Activated naive CD8-positive, alpha-beta T cell treated with anti-CD3 and anti-CD28 coated beads, Interleukin-2, amount 50 U/mL, for 24 hours (primary cell): ENCODE measurements at regions not wholly inside any gene's neighbourhood (a gene's known extent, or its start where the extent isn't known, plus 50 kb on each side); places are given as distances from the start of the nearest gene placed in this dataset.

Experiments
- ATAC-seq: fragments of 150-1000 bp; cut with Tn5 transposase; one replicate; pipeline ENCODE4 v1.10.0; 2021
- DNase-seq: peaks from one replicate; pipeline ENCODE4 v3.0.0; 2021
- H3K27ac Mint-ChIP-seq: one replicate; pipeline ENCODE4 v1.8.0; 2021; ENCODE audit warnings: mild to moderate bottlenecking, mixed read lengths
- H3K27me3 Mint-ChIP-seq: one replicate; pipeline ENCODE4 v1.8.0; 2021; ENCODE audit warnings: mixed read lengths
- H3K36me3 Mint-ChIP-seq: one replicate; pipeline ENCODE4 v1.8.0; 2021; ENCODE audit warnings: low read depth, mixed read lengths
- H3K4me1 Mint-ChIP-seq: one replicate; pipeline ENCODE4 v1.8.0; 2021; ENCODE audit warnings: mixed read lengths
- H3K4me3 Mint-ChIP-seq: one replicate; pipeline ENCODE4 v1.8.0; 2021; ENCODE audit warnings: mild to moderate bottlenecking, moderate library complexity, mixed read lengths
- H3K9me3 Mint-ChIP-seq: one replicate; pipeline ENCODE4 v1.8.0; 2021; ENCODE audit warnings: mixed read lengths

DNA sequence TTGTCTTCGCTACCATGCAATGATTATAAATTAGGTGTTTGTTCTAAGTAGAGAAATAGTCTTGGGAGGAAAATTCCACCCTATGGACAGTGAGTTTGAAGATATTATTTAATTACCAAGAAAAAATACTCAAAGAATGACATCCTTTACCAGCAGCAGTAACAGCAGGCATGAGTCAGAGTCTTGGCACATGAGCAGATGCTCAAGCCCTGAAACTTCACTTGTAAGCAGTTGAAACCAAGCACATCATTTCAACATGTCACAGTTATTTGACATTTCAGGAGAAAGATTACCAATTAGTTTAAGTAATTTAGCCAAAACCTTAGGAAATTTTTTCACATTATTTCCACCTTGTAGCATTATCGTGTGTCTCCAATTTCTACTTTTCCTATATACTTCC, 99.2 kb downstream of the C12orf50 start:
- DNase-seq (no peak), ATAC-seq (no peak)
- Mint-ChIP-seq H3K27me3 (no peaks in the 10 kb centered on the region), H3K36me3 (no peaks in the 10 kb centered on the region), H3K4me3 (no peak overlapping the region), H3K27ac (no peak overlapping the region), H3K4me1 (no peaks in the 10 kb centered on the region), H3K9me3 (no peaks in the 10 kb centered on the region)

DNA sequence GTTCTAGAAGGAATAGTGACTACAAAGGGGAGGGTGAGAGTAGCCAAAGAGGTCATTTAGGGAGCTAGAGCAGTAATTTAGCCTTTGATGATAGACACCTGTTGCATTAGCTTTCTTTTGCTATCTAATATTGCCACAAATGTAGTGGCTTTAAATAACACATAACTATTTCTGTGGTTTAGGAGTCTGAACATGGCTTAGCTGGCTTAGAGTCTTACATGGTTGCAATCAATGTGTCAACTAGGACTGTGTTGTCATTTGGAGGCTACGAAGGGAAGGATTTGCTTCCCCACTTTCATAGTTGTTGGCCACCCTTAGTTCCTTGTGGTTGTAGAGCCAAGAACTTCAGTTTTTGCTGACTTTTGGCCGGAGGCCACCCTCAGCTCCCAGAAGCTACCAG, 99.9 kb downstream of the C12orf50 start:
- no peak overlapping the region for H3K4me3 Mint-ChIP-seq
- H3K27ac Mint-ChIP-seq = no peak overlapping the region
- no peaks in the 10 kb centered on the region for H3K27me3 Mint-ChIP-seq
- DNase-seq (no peak), ATAC-seq (no peak)
- no peaks in the 10 kb centered on the region for H3K4me1 Mint-ChIP-seq
- H3K36me3 Mint-ChIP-seq = no peaks in the 10 kb centered on the region
- no peaks in the 10 kb centered on the region for H3K9me3 Mint-ChIP-seq

DNA sequence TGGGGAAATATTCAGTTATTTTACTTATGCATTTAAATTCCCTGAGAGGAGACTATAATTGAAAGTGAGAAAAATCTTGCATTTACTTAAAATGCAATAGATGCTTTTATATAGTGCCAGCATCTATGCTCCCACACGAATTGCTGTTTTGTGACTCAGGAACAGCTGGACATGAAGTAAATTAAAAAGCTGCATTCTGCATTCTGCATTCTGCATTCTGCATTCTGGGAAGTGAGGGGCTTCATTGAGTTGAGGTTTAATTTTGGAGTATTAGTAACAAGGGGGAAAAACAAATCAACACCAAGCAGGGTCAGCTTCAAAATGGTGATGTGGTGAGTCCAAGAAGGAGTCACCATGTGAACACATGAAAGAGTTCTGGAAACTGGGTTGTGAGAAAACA, 101.2 kb downstream of the C12orf50 start:
- no peak for DNase-seq
- Mint-ChIP-seq H3K27ac (no peak overlapping the region), H3K4me3 (no peak overlapping the region), H3K4me1 (no peaks in the 10 kb centered on the region), H3K27me3 (no peaks in the 10 kb centered on the region), H3K9me3 (no peaks in the 10 kb centered on the region), H3K36me3 (no peaks in the 10 kb centered on the region)
- no peak for ATAC-seq

DNA sequence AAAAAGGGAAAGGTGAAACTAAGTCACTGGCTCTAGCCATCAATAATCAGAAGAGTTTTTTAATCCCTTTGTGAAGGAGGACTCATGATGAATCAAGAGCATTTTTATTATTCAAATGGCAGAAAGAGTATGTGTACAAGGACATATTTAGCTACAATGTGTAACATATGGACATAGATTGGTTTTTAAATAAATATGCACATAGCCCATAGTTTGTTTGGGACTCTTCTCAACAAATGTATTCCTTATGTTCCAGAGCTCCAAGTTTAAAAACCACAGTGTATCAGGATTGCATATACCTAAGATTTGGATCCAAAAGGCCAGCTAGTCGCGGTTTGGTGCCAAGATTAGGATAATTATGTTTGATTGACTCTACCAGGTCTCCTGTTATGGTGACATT, 104.2 kb downstream of the C12orf50 start:
- Mint-ChIP-seq H3K36me3 (no peaks in the 10 kb centered on the region), H3K9me3 (no peaks in the 10 kb centered on the region), H3K27ac (no peak overlapping the region), H3K4me3 (no peak overlapping the region), H3K27me3 (no peaks in the 10 kb centered on the region), H3K4me1 (no peaks in the 10 kb centered on the region)
- DNase-seq = no peak
- no peak for ATAC-seq

DNA sequence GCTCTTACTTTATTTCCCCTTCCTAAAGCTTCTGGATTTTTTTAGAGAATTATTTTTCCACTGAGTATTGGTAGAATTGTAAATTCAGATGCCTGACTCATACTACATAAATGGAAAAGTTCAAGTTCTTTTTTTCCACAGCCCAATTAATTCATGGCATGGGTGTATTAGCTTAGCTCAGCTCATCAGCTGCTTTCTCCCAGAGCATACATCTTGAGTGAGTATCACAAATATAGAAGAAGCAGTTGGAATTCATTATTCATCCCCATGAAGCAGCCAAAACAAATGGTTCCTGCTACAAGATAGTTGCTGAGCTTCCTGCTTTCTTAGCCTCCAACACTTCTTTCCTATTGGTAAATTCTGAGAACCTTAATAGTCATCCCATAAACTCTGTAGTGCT, 105.1 kb downstream of the C12orf50 start:
- DNase-seq (no peak), ATAC-seq (no peak)
- Mint-ChIP-seq H3K4me3 (no peak overlapping the region), H3K36me3 (no peaks in the 10 kb centered on the region), H3K27ac (no peak overlapping the region), H3K27me3 (no peaks in the 10 kb centered on the region), H3K9me3 (no peaks in the 10 kb centered on the region), H3K4me1 (no peaks in the 10 kb centered on the region)

DNA sequence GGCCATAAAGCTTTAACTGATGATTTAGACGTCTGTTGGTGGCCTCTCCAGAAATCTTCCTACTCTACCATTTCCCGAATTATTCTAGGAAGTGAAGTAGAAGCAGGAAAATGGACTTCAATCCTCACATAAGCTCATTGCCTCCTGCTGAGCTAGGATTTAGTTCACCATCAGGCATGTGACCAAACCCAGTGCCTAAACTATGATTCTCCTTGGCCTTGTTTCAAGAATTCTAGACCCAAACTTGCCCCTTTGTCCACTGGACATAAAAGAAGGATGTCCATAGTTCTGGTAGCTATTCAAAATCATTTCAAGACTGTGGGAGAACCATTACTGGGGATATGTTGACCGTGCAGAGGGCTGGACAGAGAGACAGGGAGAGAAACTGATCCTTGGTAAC, 105.8 kb downstream of the C12orf50 start:
- no peak overlapping the region for H3K27ac Mint-ChIP-seq
- ATAC-seq (no peak), DNase-seq (no peak)
- no peaks in the 10 kb centered on the region for H3K4me1 Mint-ChIP-seq
- no peaks in the 10 kb centered on the region for H3K36me3 Mint-ChIP-seq
- peaks cover 2% of the 10 kb centered on the region for H3K27me3 Mint-ChIP-seq
- H3K4me3 Mint-ChIP-seq = no peak overlapping the region
- H3K9me3 Mint-ChIP-seq = no peaks in the 10 kb centered on the region

DNA sequence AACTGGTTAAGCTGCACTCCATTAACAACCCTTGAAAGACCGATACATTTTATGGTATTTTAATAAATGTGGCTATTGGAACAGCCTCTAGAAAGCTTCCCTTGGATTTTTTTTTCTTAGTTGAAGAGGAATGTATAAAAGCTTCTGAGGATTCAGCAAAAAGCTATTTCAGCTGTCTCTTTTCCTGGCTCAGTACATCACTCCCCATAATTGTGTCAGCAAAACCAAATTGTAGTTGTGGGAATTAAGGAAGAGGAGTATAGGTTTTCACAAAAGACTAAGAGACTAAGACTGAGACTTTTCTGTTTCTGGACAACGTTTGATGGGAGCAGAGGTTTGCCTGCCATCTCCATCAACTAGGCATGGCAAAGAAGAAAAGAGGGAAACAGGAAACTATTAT, 106.5 kb downstream of the C12orf50 start:
- Mint-ChIP-seq H3K4me1 (no peaks in the 10 kb centered on the region), H3K27me3 (peaks cover 2% of the 10 kb centered on the region)

DNA sequence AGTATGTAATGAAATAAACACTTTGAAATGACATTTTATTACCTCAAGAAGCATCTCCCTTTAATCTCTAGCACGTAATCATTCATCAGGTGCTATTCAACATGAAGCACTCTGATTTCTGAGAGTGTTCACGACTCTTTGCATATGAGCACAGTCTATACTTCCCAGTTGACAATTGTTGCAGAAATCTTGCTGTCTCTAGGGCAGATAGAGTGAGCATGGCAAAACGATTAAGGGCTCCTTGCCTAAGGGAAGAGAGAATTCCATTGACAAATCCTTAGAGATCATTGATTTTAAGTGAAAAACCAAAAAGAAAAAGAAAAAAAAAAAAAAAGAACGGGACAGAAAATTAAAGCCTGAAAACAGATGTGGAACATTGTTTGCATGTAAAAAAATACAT, 107.6 kb downstream of the C12orf50 start:
- Mint-ChIP-seq H3K9me3 (no peaks in the 10 kb centered on the region), H3K27me3 (peaks cover 2% of the 10 kb centered on the region), H3K4me3 (no peak overlapping the region), H3K36me3 (no peaks in the 10 kb centered on the region), H3K4me1 (no peaks in the 10 kb centered on the region), H3K27ac (no peak overlapping the region)
- DNase-seq = no peak
- ATAC-seq = no peak

More for the DNA sequence above, 106.5 kb downstream of the C12orf50 start:
- DNase-seq (no peak), ATAC-seq (no peak)
- H3K4me3 Mint-ChIP-seq = no peak overlapping the region
- H3K9me3 Mint-ChIP-seq = no peaks in the 10 kb centered on the region
- H3K27ac Mint-ChIP-seq = no peak overlapping the region
- no peaks in the 10 kb centered on the region for H3K36me3 Mint-ChIP-seq

DNA sequence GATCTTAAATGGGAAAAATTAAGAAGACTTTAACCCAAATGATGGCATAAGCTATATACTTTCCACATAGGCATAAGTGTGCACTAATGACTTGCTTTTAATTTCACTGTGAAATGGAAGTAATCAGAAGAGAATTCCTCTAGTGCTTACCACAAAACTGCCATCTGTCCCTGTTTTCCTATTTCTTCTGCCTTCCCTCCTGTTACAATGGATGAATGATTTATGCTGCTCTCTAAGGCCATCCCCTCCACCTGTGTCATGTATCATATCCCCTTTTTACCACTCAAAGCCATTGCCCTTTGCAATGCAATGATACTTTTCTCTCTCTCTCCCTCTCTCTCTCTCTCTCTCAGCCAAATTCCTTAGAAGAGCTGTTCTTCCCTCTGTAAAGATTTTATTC, 109.1 kb downstream of the C12orf50 start:
- Mint-ChIP-seq H3K4me3 (no peak overlapping the region), H3K27me3 (peaks cover 2% of the 10 kb centered on the region), H3K27ac (no peak overlapping the region), H3K4me1 (no peaks in the 10 kb centered on the region), H3K36me3 (no peaks in the 10 kb centered on the region), H3K9me3 (peaks cover 6% of the 10 kb centered on the region)
- DNase-seq (no peak), ATAC-seq (no peak)

DNA sequence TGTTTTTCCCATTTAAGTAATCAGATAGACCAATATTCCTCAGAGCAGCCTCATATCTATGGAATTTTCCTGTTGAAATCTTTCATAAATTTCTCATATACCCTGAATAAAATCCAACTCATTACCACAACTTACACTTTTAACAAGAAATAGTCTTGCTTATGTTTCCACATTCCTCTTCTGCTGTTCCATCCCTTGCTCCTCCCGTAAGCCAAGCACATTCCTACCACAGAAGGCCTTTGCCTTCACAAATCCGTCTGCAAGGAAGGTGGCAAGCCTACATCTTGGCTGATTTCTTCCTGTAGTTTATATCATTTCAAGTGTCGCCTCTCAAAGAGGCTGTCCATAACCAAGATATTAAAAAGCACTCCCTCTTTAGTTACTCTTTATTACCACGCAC, 127.7 kb downstream of the C12orf50 start:
- Mint-ChIP-seq H3K27ac (no peak overlapping the region), H3K4me1 (no peaks in the 10 kb centered on the region), H3K36me3 (no peaks in the 10 kb centered on the region), H3K4me3 (no peak overlapping the region), H3K9me3 (no peaks in the 10 kb centered on the region), H3K27me3 (no peaks in the 10 kb centered on the region)
- DNase-seq = no peak
- ATAC-seq = no peak

DNA sequence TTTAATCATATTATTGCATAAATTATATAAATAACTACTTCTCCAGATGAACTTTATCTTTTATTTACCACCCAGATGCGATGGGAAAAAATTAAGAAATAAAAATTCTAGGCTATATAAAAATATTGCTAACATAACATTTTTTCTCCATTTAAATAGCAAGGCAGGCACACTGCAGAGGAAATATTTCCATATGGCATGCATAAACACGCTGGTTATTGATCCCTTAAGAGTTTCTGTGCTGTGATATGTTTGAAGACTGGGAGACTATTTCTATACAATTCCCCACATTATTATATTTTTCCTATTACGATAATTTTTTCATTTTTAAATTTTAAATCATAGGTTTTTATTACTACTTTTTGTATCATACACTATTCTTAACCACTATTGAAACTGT, 131.5 kb downstream of the C12orf50 start:
- Mint-ChIP-seq H3K9me3 (no peaks in the 10 kb centered on the region), H3K36me3 (no peaks in the 10 kb centered on the region), H3K4me1 (no peaks in the 10 kb centered on the region), H3K4me3 (no peak overlapping the region), H3K27me3 (no peaks in the 10 kb centered on the region), H3K27ac (no peak overlapping the region)
- ATAC-seq = no peak
- no peak for DNase-seq

DNA sequence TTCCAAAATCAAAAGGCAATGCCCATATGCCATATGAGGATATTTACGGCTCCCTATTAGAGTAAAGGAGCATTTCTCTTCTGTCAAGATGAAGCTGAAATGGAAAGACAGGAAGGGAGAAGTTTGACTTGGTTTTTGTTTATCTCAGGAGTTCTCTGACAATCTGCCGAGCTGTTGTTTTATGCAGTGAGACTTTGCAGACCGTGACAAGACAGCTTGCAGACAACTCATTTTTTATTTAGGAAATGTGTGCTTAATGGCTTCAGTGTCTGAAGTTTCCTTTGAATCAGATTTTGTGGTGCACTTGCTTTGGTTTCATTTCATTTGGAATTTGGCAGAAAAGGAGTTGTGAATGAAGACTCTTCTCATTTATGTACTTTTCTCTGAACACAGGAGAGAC, 145.4 kb downstream of the C12orf50 start:
- Mint-ChIP-seq H3K9me3 (no peaks in the 10 kb centered on the region), H3K27me3 (no peaks in the 10 kb centered on the region), H3K36me3 (no peaks in the 10 kb centered on the region), H3K4me3 (no peak overlapping the region), H3K4me1 (no peaks in the 10 kb centered on the region), H3K27ac (no peak overlapping the region)
- no peak for DNase-seq
- ATAC-seq = no peak

DNA sequence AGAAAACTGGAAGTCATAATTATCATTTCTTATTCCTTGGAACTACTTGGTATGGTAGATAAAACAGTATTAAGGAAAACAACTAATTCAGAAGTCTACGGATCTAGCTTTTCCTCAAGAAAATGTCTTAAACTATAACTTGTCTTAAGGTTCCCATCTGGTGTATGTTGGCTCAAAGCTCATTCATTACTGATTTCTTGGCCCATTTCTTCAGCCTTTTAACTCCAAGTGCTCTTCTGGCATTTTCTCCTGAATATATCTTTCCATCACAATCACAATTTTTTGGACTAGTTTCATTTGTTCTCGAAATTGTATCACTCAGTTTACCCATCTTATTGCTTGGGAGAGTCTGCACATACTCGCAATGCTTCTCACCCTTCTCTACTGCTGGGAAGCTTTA, 150.1 kb downstream of the C12orf50 start:
- DNase-seq (no peak), ATAC-seq (no peak)
- Mint-ChIP-seq H3K36me3 (no peaks in the 10 kb centered on the region), H3K27me3 (no peaks in the 10 kb centered on the region), H3K27ac (no peak overlapping the region), H3K4me1 (no peaks in the 10 kb centered on the region), H3K4me3 (no peak overlapping the region), H3K9me3 (no peaks in the 10 kb centered on the region)

DNA sequence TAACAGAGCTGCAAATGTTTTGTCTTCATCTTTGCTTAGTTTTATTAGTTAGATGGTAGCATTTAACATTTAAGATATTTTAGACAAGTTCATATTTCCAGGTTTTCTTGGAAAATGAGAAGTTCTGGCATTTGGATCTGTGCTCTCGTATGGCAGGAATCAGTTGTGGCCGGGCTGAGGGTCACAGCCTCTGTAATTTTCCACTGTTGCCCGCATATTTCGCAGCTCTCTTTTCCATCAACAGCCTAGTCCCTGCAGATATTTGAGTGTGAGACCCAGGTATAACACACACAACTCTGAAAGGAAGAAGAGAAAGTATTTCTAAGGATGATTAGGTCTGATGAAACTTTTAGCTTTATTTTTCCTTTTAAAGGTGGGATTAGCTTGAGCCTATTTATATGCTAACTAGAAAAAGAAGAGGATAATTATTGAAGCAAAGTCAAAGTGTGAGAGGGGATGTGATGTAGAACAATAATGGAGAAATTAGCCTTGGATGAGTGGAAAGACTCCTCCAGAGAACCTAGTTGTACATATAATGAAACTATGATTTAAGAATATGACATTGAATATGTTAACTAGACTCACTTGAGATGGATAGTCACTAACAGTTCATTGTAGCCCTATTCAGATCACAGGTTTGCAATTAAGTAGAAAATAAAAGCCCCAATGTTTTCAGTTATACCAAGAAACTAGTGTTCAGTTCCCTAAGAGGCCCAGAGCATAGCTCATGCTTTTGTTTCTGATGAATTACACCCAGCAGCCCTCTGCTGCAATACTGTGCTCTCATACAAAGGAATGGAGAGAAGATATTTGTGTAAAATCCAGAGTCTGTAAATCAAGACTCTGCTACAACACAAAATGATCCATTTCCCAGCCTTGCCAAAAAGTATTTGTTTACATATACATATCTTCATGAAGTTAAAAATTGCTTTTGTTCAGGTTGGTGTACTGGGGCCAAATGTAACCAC, 158.4 kb downstream of the C12orf50 start:
- Mint-ChIP-seq H3K4me3 (no peak overlapping the region), H3K4me1 (no peaks in the 10 kb centered on the region), H3K9me3 (no peaks in the 10 kb centered on the region), H3K27me3 (peaks cover 2% of the 10 kb centered on the region), H3K36me3 (no peaks in the 10 kb centered on the region), H3K27ac (no peak overlapping the region)
- DNase-seq = no peak
- no peak for ATAC-seq

DNA sequence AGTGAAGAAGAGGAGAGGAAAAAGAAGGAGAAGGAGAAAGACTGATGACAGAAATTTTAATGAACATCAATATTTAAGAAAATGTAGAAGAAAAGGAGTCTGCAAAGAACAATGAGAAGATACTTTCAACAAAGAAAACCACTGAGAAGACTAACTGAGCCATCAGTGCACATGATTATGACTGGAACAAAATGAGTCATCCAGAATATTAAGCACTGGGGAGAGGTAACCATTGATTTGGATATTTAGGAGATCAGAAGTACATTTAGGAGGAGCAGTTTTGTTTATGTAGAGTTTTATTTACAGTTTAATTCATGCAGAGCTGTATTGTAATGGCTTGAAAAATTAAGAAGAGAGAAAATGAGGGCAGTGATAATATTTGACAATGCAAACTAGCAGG, 159.1 kb downstream of the C12orf50 start:
- H3K36me3 Mint-ChIP-seq = no peaks in the 10 kb centered on the region
- peaks cover 2% of the 10 kb centered on the region for H3K27me3 Mint-ChIP-seq
- H3K4me3 Mint-ChIP-seq = no peak overlapping the region
- DNase-seq (no peak), ATAC-seq (no peak)
- H3K9me3 Mint-ChIP-seq = no peaks in the 10 kb centered on the region
- H3K4me1 Mint-ChIP-seq = no peaks in the 10 kb centered on the region
- H3K27ac Mint-ChIP-seq = no peak overlapping the region
